Astrocyte of the spinal cord (primary cell): ENCODE measurements at regions not wholly inside any gene's neighbourhood (a gene's known extent, or its start where the extent isn't known, plus 50 kb on each side); places are given as distances from the start of the nearest gene placed in this dataset.

Experiments
- DNase-seq: peaks from one replicate; pipeline ENCODE4 v3.0.0; 2011; ENCODE audit warnings: low read depth, low spot score
- H3K4me3 ChIP-seq: 2 replicates; pipeline ENCODE4 v1.5.1; 2011; ENCODE audit warnings: low read depth, mild to moderate bottlenecking, low read length, moderate library complexity
- in situ Hi-C: cut with HindIII; loops from 2 replicates; pipeline ENCODE4 v1.10.0; 2017; ENCODE audit warnings: low sequenced_read_pairs
- TF ChIP-seq, protein P1 (sequence below): IDR thresholded peaks from 2 replicates; pipeline ENCODE4 v1.5.1; 2012; ENCODE audit warnings: low read depth, mild to moderate bottlenecking, low read length, inconsistent platforms

DNA sequence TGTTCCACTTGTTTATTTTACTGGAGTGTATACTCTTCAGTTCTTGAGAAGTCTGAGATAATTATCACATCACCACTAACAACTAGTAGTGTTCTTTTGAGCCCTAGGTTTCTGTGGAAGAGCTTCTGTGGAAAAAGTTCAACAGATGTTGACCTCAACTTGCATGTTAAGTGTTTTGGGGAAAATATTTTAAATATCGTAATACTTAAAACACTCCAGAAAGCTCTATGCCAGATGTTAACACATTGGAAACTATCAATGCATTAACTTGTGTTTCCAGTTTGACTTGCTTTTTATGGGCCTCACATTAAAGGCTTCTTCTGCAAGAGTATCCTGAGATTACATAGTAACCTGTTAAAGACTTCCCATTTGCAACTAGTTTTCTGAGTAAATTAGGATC lies 173.1 kb downstream of the DUSP6 start:
- DNase-seq: no peak
- TF ChIP-seq, protein P1, sequence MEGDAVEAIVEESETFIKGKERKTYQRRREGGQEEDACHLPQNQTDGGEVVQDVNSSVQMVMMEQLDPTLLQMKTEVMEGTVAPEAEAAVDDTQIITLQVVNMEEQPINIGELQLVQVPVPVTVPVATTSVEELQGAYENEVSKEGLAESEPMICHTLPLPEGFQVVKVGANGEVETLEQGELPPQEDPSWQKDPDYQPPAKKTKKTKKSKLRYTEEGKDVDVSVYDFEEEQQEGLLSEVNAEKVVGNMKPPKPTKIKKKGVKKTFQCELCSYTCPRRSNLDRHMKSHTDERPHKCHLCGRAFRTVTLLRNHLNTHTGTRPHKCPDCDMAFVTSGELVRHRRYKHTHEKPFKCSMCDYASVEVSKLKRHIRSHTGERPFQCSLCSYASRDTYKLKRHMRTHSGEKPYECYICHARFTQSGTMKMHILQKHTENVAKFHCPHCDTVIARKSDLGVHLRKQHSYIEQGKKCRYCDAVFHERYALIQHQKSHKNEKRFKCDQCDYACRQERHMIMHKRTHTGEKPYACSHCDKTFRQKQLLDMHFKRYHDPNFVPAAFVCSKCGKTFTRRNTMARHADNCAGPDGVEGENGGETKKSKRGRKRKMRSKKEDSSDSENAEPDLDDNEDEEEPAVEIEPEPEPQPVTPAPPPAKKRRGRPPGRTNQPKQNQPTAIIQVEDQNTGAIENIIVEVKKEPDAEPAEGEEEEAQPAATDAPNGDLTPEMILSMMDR: no peak
- no peak overlapping the region for H3K4me3 ChIP-seq
- in situ Hi-C loops: no loop called here

DNA sequence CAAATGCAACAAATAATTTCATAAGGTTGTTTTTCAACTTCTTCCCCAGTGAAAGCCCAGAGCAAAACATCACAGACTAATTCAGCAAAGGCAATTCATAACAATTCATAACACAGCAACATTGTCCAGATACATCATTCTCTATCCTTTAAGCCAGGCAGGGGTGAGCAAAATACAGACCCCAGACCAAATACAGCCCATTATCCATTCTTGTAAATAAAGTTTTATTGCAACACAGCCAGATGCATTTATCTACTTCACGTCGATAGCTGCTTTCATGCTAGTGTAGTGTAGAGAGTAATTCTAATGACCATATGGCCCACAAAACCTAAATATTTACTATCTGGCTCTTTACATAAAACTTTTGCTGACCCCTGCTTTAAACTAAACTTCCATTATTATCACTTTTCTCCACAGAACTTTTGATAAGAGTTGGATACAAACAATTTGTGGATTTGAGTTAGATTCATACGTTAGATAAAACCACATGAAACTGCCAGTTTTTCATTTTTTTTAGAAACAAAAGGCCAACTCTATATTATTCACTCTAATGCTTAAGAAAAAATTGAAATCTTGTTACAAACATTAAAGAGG lies 174.4 kb downstream of the DUSP6 start:
- in situ Hi-C loops: no loop called here
- DNase-seq: no peak
- H3K4me3 ChIP-seq: no peak overlapping the region
- TF ChIP-seq, protein P1: no peak

DNA sequence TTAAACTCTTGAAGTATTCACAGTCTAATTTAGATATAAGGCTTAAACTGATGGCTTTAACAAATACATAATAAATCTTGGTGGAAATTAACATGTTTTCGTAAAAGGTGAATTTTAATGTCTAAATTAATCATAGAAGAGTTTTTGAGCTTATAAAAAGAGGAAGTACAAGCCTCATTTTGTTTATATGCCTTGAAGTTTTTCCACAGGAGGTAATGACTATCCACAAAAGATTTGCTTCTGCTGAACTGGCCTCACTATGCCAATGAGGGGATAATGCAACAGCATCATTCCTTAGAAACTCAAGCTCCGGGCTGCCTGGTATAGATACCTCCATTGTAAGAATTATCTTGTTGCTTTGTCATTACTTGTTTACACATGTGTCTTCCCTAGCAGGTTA lies 175.6 kb downstream of the DUSP6 start:
- TF ChIP-seq, protein P1: no peak
- in situ Hi-C loops: no loop called here
- H3K4me3 ChIP-seq: no peak overlapping the region
- no peak for DNase-seq

DNA sequence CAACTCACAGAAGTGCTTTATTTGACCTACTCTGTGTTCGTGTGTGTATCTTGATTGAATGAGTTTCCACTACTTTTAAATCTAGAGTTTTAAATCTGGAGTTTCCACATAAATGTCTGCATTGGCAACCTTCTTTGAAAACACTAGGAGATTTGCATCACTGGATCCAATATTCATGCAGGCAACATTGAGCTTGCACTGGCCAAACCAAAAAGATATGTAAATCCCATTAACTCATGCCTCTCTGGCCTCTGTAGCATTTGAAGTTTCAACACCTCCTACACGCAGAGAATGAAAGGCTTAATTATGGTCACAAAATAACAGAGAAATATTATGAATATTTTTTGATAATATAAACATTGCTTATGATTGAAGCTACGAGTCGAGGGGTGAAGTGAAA lies 178.6 kb downstream of the DUSP6 start:
- DNase-seq: no peak
- in situ Hi-C loops: no loop called here
- no peak overlapping the region for H3K4me3 ChIP-seq
- TF ChIP-seq, protein P1: no peak

DNA sequence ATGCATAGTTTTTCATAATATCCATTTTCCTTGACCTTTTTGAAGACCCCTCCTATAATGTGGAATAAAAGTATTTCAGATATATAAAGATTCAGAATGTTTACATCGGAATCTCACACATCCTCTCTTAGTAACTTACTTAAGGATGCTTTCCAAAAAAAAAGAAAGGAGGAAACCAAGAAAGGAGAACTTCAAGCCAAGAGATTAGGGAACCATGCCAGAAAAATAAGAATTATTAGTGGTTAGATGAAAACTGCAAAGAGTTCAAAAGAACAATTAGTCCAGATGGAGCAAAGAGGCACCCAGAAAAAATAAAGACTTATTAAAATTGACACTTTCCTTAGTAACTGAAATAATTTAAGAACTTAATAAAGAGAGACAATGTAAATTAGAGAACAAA lies 179.2 kb downstream of the DUSP6 start:
- no peak for DNase-seq
- TF ChIP-seq, protein P1: no peak
- no peak overlapping the region for H3K4me3 ChIP-seq
- in situ Hi-C loops: no loop called here

DNA sequence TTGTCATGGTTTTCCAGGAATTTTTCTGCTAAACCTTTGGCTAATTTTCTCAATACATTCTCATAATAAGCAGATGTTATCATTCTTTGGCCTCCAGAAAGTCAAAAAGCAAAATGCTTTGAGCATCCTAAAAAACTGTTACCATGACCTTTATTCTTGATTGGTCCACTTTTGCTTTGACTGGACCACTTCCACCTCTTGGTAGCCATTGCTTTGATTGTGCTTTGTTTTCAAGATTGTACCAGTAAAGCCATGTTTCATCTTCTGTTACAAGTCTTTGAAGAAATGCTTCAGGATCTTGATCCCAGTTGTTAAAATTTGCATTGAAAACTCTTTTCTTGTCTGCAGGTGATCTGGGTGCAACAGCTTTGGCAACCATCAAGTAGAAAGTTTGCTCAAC lies 180.1 kb downstream of the DUSP6 start:
- no peak for DNase-seq
- in situ Hi-C loops: no loop called here
- no peak overlapping the region for H3K4me3 ChIP-seq
- TF ChIP-seq, protein P1: no peak

DNA sequence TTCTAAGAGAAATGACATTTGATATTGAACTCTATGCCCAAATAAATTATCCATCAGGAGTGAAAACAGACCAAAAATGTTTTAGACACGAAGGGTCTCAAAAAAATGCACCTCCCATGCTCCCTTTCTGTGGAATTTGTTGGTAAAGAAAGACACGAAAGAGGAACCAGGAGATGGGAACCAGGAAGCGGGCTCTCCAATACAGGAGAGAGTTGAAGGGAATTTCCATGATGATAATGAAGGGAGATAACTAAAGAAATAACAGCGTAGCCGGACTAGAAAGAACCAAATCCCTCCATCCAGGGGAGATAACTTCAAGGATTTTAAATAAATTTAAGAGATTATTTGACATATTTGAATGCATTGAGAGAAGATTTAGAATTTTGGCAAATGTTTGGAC lies 183.0 kb downstream of the DUSP6 start:
- in situ Hi-C loops: no loop called here
- H3K4me3 ChIP-seq: no peak overlapping the region
- TF ChIP-seq, protein P1: no peak
- no peak for DNase-seq
